GM18507 (cell line): ENCODE measurements at regions not wholly inside any gene's neighbourhood (a gene's known extent, or its start where the extent isn't known, plus 50 kb on each side); places are given as distances from the start of the nearest gene placed in this dataset.

Experiments used
- DNase-seq: peaks from one replicate; pipeline ENCODE4 v3.0.0; 2011; ENCODE audit warnings: low read depth; ENCODE audit not compliant: insufficient read length; ENCODE audit errors: extremely low spot score
- FAIRE-seq: peaks from 2 replicates; lab custom pipeline; 2011; peaks lifted over from hg19 to GRCh38; lab: Jason Lieb, UNC

- no peak for FAIRE-seq
- no peak for DNase-seq
Measured at GRCh38 chr6:79864421-79864820, 82.9 kb downstream of the ELOVL4 start.

- FAIRE-seq (no peak), DNase-seq (no peak)
Measured at GRCh38 chr6:79864001-79864400, 83.4 kb downstream of the ELOVL4 start.

GRCh38 chr6:79863566-79863965 lies 83.8 kb downstream of the ELOVL4 start:
- no peak for FAIRE-seq

GRCh38 chr6:79862711-79863110 lies 84.6 kb downstream of the ELOVL4 start:
- DNase-seq, result no peak
- no peak for FAIRE-seq

More at GRCh38 chr6:79863566-79863965, 83.8 kb downstream of the ELOVL4 start:
- DNase-seq, result no peak

GRCh38 chr6:79862126-79862525 lies 85.2 kb downstream of the ELOVL4 start:
- DNase-seq, result no peak
- FAIRE-seq, result no peak

- FAIRE-seq, result no peak
- no peak for DNase-seq
Measured at GRCh38 chr6:79861023-79861422, 86.3 kb downstream of the ELOVL4 start.

- DNase-seq, result no peak
- no peak for FAIRE-seq
Measured at GRCh38 chr6:79847426-79847825, 99.9 kb downstream of the ELOVL4 start.

GRCh38 chr6:79842376-79843040 lies 104.8 kb downstream of the ELOVL4 start:
- DNase-seq, result no peak
- FAIRE-seq, result peak; percentile 44

- FAIRE-seq, result no peak
- DNase-seq, result no peak
Measured at GRCh38 chr6:79841577-79842375, 105.6 kb downstream of the ELOVL4 start.

GRCh38 chr6:79838851-79839250 lies 108.5 kb downstream of the ELOVL4 start:
- DNase-seq (no peak), FAIRE-seq (no peak)

- DNase-seq (no peak), FAIRE-seq (no peak)
Measured at GRCh38 chr6:79833964-79834284, 113.4 kb downstream of the ELOVL4 start.

- FAIRE-seq (no peak), DNase-seq (no peak)
Measured at GRCh38 chr6:79833264-79833963, 113.9 kb downstream of the ELOVL4 start.

GRCh38 chr6:79832723-79833122 lies 114.6 kb downstream of the ELOVL4 start:
- DNase-seq, result no peak
- FAIRE-seq, result no peak

GRCh38 chr6:79824202-79824601 lies 123.2 kb downstream of the ELOVL4 start:
- DNase-seq (no peak), FAIRE-seq (no peak)

GRCh38 chr6:79821859-79822258 lies 125.5 kb downstream of the ELOVL4 start:
- DNase-seq (no peak), FAIRE-seq (no peak)

GRCh38 chr6:79818471-79818870 lies 128.9 kb downstream of the ELOVL4 start:
- FAIRE-seq (no peak), DNase-seq (no peak)

- DNase-seq (no peak), FAIRE-seq (no peak)
Measured at GRCh38 chr6:79814940-79815339, 132.4 kb downstream of the ELOVL4 start.

- peak; percentile 4 for DNase-seq
- peak; percentile 91 for FAIRE-seq
Measured at GRCh38 chr6:79813854-79814709, 133.3 kb downstream of the ELOVL4 start.

- FAIRE-seq (no peak), DNase-seq (no peak)
Measured at GRCh38 chr6:79813143-79813850, 134.1 kb downstream of the ELOVL4 start.
